ENCODE measurements at regions not wholly inside any gene's neighbourhood (a gene's known extent, or its start where the extent isn't known, plus 50 kb on each side); places are given as distances from the start of the nearest gene placed in this dataset.

DNA sequence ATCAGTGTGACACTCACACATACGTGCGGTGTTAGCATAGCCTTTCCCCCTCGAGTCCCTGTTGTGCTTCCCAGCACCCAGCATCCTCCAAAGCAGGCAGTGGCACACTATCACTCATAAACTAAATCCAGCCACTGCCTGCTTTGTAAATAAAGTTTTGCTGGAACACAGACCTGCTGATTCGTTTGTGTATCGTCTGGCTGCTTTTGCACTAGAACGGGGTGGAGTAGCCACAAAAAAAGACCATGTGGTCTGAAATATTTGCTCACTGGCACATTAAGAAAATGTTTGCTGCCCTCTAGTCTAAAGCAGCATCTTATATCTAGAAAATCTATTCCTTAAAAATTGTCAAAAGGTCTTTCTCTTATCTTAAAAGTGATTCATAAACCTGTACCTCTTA is 341.2 kb upstream of the ZFHX3 start:
- Histone ChIP-seq H3K36me3 (ENCODE audit: control insufficient read depth, insufficient read depth, low read length) (no peaks in the 10 kb centered on the region), H3K9ac (no peak overlapping the region), H3K4me3 (ENCODE audit: low read depth, low read length) (no peak overlapping the region), H3K27me3 (ENCODE audit: control insufficient read depth, insufficient read depth, low read length) (no peaks in the 10 kb centered on the region), H3K4me1 (no peaks in the 10 kb centered on the region), H3K27ac (no peak overlapping the region), H3K4me2 (ENCODE audit: low read length) (no peak overlapping the region), H3K79me2 (no peaks in the 10 kb centered on the region), H3K9me3 (ENCODE audit: control insufficient read depth, low read length) (no peaks in the 10 kb centered on the region), H2AFZ (no peak overlapping the region)
- TF ChIP-seq, protein P1, sequence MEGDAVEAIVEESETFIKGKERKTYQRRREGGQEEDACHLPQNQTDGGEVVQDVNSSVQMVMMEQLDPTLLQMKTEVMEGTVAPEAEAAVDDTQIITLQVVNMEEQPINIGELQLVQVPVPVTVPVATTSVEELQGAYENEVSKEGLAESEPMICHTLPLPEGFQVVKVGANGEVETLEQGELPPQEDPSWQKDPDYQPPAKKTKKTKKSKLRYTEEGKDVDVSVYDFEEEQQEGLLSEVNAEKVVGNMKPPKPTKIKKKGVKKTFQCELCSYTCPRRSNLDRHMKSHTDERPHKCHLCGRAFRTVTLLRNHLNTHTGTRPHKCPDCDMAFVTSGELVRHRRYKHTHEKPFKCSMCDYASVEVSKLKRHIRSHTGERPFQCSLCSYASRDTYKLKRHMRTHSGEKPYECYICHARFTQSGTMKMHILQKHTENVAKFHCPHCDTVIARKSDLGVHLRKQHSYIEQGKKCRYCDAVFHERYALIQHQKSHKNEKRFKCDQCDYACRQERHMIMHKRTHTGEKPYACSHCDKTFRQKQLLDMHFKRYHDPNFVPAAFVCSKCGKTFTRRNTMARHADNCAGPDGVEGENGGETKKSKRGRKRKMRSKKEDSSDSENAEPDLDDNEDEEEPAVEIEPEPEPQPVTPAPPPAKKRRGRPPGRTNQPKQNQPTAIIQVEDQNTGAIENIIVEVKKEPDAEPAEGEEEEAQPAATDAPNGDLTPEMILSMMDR (IDR thresholded peaks at IDR 0.05): no peak

DNA sequence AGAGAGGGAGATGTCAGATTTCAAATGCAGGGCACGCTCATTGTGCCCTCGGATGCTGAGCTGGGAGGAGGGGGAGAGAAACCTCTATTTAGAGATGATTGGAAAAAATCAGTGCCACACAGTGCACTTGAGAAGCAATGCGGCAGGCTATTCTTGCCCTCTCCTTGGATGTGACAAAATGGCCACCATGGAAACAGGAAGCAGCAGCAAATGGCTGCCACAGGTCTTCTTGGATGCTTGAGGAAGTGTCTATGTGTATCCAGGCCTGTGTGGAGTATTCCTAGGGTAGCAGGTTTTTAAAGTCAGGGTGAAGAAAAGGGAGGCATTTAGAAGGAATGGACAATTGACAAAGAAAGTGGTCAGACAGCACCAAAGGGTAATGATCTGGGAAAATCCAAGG is 340.1 kb upstream of the ZFHX3 start:
- TF ChIP-seq, protein P1 (IDR thresholded peaks at IDR 0.05): no peak
- Histone ChIP-seq H2AFZ (no peak overlapping the region), H3K36me3 (ENCODE audit: control insufficient read depth, insufficient read depth, low read length) (no peaks in the 10 kb centered on the region), H3K4me3 (ENCODE audit: low read depth, low read length) (no peak overlapping the region), H3K4me1 (no peaks in the 10 kb centered on the region), H3K27ac (no peak overlapping the region), H3K79me2 (no peaks in the 10 kb centered on the region), H3K9ac (no peak overlapping the region), H3K27me3 (ENCODE audit: control insufficient read depth, insufficient read depth, low read length) (no peaks in the 10 kb centered on the region), H3K9me3 (ENCODE audit: control insufficient read depth, low read length) (no peaks in the 10 kb centered on the region), H3K4me2 (ENCODE audit: low read length) (no peak overlapping the region)

DNA sequence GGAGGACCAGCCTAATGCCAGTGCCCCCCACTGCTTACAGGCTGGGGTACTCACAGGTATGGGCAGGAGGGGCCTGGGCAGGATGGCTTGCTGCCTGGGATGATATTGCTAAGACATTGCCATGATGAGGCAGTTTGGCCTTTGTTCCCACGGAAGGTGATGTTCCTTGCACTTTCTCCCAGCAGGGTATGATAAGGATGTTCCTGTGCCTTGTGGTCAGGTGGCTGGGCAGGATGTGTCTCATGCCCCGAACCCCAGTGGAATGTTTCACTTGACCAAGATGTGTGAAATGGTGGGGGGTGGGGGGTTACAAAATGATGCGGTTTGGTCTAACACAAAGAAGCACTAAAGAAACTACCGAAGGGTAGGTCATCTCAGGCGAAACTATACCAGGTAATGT is 337.8 kb upstream of the ZFHX3 start:
- no peaks in the 10 kb centered on the region for H3K36me3 ChIP-seq (ENCODE audit: control insufficient read depth, insufficient read depth, low read length)

DNA sequence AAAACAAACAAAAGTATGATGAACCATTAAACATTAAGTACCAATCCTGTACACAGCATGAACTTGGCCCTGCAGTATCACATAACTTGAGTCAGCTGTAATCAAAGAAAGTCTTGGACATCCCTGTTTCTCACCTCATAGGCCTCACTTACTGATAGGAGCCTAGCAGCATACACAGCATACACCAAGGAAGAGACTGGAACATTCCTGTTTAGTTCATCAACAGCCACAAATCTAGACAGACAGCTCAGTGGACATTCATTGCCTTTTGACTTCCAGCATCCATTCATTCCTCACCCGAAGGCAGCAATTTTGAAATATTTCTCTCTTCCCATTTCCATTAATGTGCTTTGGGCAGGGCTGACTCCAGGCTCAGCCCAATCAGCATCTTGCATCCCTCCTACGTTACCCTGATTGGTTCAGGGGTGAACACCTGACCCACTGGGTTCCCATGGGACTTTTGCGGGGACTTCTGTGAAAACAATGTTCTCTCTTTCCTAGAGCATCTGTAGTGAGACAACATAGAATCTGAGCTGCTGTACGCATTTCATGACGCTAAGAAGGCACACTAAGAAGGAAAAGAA is 336.7 kb upstream of the ZFHX3 start:
- Histone ChIP-seq H3K9me3 (ENCODE audit: control insufficient read depth, low read length) (no peaks in the 10 kb centered on the region), H2AFZ (no peak overlapping the region), H3K9ac (no peak overlapping the region), H3K4me1 (no peaks in the 10 kb centered on the region), H3K79me2 (no peaks in the 10 kb centered on the region), H3K27me3 (ENCODE audit: control insufficient read depth, insufficient read depth, low read length) (no peaks in the 10 kb centered on the region), H3K4me2 (ENCODE audit: low read length) (no peak overlapping the region), H3K4me3 (ENCODE audit: low read depth, low read length) (no peak overlapping the region), H3K36me3 (ENCODE audit: control insufficient read depth, insufficient read depth, low read length) (no peaks in the 10 kb centered on the region), H3K27ac (no peak overlapping the region)
- TF ChIP-seq, protein P1 (IDR thresholded peaks at IDR 0.05): no peak

More for the DNA sequence above, 337.8 kb upstream of the ZFHX3 start:
- Histone ChIP-seq H3K27ac (no peak overlapping the region), H3K4me3 (ENCODE audit: low read depth, low read length) (no peak overlapping the region), H3K4me2 (ENCODE audit: low read length) (no peak overlapping the region), H3K9ac (no peak overlapping the region), H3K79me2 (no peaks in the 10 kb centered on the region), H2AFZ (no peak overlapping the region), H3K4me1 (no peaks in the 10 kb centered on the region), H3K27me3 (ENCODE audit: control insufficient read depth, insufficient read depth, low read length) (no peaks in the 10 kb centered on the region), H3K9me3 (ENCODE audit: control insufficient read depth, low read length) (no peaks in the 10 kb centered on the region)
- TF ChIP-seq, protein P1 (IDR thresholded peaks at IDR 0.05): no peak

DNA sequence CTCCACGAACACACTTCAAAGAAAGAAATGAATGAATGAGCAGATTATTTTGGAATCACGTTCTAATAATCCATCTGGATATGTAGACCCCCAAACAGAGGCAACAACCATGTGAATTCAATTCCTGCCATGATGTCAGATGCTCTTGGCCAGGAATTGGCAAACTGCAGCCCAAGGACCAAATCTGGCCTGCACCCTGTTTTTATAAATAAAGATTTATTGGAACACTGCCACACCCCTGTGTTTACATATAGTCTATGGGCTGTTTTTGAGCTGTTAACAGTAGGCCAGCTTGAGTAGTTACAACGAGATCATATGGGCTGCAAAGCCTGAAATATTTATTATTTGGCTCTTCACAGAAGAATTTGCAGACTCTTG is 336.0 kb upstream of the ZFHX3 start:
- no peaks in the 10 kb centered on the region for H3K27me3 ChIP-seq (ENCODE audit: control insufficient read depth, insufficient read depth, low read length)
- H2AFZ ChIP-seq: no peak overlapping the region
- H3K36me3 ChIP-seq (ENCODE audit: control insufficient read depth, insufficient read depth, low read length): no peaks in the 10 kb centered on the region
- no peaks in the 10 kb centered on the region for H3K79me2 ChIP-seq
- TF ChIP-seq, protein P1 (IDR thresholded peaks at IDR 0.05): no peak
- H3K9me3 ChIP-seq (ENCODE audit: control insufficient read depth, low read length): no peaks in the 10 kb centered on the region
- H3K4me2 ChIP-seq (ENCODE audit: low read length): no peak overlapping the region
- no peak overlapping the region for H3K4me3 ChIP-seq (ENCODE audit: low read depth, low read length)
- no peak overlapping the region for H3K9ac ChIP-seq
- no peak overlapping the region for H3K27ac ChIP-seq
- H3K4me1 ChIP-seq: no peaks in the 10 kb centered on the region
